ENCODE measurements at regions not wholly inside any gene's neighbourhood (a gene's known extent, or its start where the extent isn't known, plus 50 kb on each side); places are given as distances from the start of the nearest gene placed in this dataset.

DNA sequence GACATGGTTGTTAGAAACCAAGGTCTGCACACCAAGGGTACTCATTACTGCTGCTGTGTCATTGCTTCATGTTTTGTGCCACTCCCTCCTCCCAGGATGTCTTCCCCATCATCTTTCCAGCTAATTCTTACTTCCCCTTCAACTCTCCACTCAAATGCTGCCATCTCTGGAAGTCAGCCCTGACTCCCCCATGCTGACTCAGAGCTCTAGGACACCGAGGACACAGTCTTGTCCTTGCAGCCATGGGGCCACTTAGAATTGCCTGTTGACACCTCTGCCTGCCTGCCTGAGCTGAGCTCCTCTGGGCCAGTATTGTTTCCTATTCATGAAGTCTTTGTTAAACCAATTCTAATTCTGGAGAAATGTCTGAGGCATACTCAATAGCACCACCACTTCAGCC lies 100.2 kb downstream of the GYPC start:
- no peak for DNase-seq
- H3K27me3 ChIP-seq, result no peaks in the 10 kb centered on the region
- intact Hi-C loops (cut with DNase I), result no loop called here
- TF ChIP-seq, protein P1, sequence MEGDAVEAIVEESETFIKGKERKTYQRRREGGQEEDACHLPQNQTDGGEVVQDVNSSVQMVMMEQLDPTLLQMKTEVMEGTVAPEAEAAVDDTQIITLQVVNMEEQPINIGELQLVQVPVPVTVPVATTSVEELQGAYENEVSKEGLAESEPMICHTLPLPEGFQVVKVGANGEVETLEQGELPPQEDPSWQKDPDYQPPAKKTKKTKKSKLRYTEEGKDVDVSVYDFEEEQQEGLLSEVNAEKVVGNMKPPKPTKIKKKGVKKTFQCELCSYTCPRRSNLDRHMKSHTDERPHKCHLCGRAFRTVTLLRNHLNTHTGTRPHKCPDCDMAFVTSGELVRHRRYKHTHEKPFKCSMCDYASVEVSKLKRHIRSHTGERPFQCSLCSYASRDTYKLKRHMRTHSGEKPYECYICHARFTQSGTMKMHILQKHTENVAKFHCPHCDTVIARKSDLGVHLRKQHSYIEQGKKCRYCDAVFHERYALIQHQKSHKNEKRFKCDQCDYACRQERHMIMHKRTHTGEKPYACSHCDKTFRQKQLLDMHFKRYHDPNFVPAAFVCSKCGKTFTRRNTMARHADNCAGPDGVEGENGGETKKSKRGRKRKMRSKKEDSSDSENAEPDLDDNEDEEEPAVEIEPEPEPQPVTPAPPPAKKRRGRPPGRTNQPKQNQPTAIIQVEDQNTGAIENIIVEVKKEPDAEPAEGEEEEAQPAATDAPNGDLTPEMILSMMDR (IDR thresholded peaks at IDR 0.05), result no peak
- TF ChIP-seq EP300 (IDR thresholded peaks at IDR 0.05), result no peak
- no peak for TF ChIP-seq POLR2A (IDR thresholded peaks at IDR 0.05)
- H3K27ac ChIP-seq, result no peak overlapping the region
- H3K4me1 ChIP-seq (ENCODE audit: insufficient read depth), result no peaks in the 10 kb centered on the region
- no peaks in the 10 kb centered on the region for H3K36me3 ChIP-seq
- no peaks in the 10 kb centered on the region for H3K9me3 ChIP-seq
- H3K4me3 ChIP-seq, result no peak overlapping the region
- WGBS, 3 donors, result 63 to 86% (median 80%) methylated on average over 1 of the region's 1 CpG

DNA sequence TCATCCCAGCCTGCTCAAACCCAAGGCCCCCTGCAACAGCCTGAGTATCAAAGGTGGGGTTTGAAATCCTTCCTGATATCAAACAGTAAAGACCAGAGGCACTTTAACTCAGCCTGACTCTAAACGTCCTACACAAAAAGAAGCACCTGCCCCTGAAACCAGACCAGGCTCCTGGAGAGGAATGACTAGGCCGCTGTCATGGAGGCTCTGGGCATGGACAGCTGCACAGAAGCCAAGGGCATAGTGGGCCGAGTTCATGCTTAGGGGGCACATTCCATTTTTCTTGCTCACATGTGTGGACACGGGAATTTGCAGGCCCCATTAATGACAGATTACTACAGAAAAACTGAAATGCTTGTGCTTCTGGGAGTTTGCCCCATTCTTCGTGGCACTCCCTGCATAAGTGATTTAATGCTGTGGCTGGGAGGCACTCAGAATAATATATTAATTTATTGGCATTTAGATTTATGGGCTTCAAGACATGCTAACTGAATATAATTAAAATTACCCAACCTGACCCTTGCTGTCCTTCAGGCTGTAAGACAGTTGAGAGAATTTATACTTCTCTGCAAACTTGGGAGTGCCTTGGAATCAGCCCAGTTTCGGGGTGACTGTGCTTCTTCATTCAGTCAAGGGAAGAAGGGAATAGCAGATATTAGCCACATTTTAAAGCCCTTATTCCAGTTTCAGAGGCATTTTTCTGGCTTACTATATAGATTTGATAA lies 105.5 kb downstream of the GYPC start:
- Histone ChIP-seq H3K4me3 (no peak overlapping the region), H3K4me1 (ENCODE audit: insufficient read depth) (no peaks in the 10 kb centered on the region), H3K36me3 (no peaks in the 10 kb centered on the region), H3K27me3 (no peaks in the 10 kb centered on the region), H3K9me3 (no peaks in the 10 kb centered on the region), H3K27ac (no peak overlapping the region)
- TF ChIP-seq POLR2A (IDR thresholded peaks at IDR 0.05), result no peak
- TF ChIP-seq, protein P1 (IDR thresholded peaks at IDR 0.05), result no peak
- TF ChIP-seq EP300 (IDR thresholded peaks at IDR 0.05), result no peak
- intact Hi-C loops (cut with DNase I), result no loop called here
- 77 to 80% (median 80%) methylated on average over 6 of the region's 6 CpGs for WGBS, 3 donors
- no peak for DNase-seq

DNA sequence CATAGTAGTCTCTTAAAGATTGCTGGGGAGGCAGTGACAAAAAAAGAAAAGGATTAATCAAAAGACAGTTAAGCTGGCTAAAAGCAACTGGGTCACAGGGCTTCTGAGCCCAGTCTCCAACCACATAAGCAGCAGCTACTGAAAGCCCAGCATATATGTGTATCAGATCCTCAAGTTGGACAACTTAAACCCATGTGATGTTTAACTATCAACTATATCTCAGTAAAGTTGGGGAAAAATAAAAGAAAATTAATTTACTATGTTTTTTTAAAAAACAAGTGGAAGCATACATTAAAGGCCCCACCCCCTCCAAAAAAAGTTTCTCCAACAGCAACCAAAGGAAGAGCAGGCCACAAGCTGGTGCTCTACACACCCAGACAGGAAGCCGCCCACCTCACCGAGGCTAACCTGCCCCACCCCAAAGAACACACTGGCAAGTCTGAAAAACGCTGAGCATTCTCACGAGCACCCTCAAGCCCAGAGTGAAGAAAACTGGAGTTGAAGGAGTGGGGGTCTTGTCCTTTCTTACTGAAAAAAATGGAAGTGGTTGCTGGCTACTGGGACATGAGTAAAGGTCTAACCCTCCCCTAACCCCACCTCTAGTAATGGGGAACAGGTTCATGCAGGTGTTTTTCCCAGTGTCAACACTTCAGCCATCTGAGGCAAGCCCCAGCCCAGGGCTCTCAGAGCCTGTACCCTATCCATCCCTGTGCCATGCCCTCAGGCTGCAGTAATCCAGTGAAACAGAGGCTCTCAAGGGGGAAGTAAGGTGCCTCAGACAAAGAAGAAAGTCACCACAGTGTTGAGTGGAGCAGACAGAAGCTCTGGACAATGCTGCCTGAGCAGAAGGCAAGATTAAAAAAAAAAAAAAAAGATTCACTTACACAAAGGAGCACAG lies 106.3 kb downstream of the GYPC start:
- no peak for TF ChIP-seq EP300 (IDR thresholded peaks at IDR 0.05)
- TF ChIP-seq, protein P1 (IDR thresholded peaks at IDR 0.05), result no peak
- TF ChIP-seq POLR2A (IDR thresholded peaks at IDR 0.05), result no peak
- Histone ChIP-seq H3K4me1 (ENCODE audit: insufficient read depth) (no peaks in the 10 kb centered on the region), H3K9me3 (no peaks in the 10 kb centered on the region), H3K27ac (no peak overlapping the region), H3K36me3 (no peaks in the 10 kb centered on the region), H3K4me3 (no peak overlapping the region), H3K27me3 (no peaks in the 10 kb centered on the region)
- intact Hi-C loops (cut with DNase I), result no loop called here
- 86 to 94% (median 87%) methylated on average over 4 of the region's 4 CpGs for WGBS, 3 donors
- no peak for DNase-seq

DNA sequence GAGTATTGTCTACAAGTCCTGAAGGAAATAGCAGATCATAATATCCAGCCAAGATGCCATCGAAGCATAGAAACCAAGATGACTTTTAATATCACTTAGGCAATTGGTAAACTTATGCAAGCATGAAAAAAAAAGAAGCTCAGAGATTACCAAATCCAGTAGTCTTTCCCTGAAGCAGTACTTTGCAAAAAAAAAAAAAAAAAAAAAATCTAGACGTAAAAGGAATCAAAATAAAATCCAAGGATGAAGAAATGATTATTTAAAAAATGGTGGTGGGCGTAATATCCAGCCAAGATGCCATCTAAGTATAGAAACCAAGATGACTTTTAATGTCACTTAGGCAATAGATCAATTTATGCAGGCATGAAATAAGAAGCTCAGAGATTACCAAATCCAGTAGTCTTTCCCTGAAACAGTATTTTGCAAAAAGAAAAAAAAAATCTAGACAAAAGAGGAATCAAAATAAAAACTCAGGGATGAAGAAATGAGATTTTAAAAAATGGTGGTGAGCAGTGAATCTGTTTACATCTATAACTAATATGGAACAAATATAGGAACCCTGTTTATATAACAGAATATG lies 108.8 kb downstream of the GYPC start:
- no peaks in the 10 kb centered on the region for H3K27me3 ChIP-seq
- H3K4me1 ChIP-seq (ENCODE audit: insufficient read depth), result no peaks in the 10 kb centered on the region
- no peaks in the 10 kb centered on the region for H3K9me3 ChIP-seq
- no peak overlapping the region for H3K4me3 ChIP-seq
- DNase-seq, result no peak
- 71 to 79% (median 75%) methylated on average over 3 of the region's 3 CpGs for WGBS, 3 donors
- intact Hi-C loops (cut with DNase I), result no loop called here
- H3K36me3 ChIP-seq, result no peaks in the 10 kb centered on the region
- TF ChIP-seq, protein P1 (IDR thresholded peaks at IDR 0.05), result no peak
- TF ChIP-seq EP300 (IDR thresholded peaks at IDR 0.05), result no peak
- TF ChIP-seq POLR2A (IDR thresholded peaks at IDR 0.05), result no peak
- H3K27ac ChIP-seq, result no peak overlapping the region
